ENCODE measurements at regions not wholly inside any gene's neighbourhood (a gene's known extent, or its start where the extent isn't known, plus 50 kb on each side); places are given as distances from the start of the nearest gene placed in this dataset.

DNA sequence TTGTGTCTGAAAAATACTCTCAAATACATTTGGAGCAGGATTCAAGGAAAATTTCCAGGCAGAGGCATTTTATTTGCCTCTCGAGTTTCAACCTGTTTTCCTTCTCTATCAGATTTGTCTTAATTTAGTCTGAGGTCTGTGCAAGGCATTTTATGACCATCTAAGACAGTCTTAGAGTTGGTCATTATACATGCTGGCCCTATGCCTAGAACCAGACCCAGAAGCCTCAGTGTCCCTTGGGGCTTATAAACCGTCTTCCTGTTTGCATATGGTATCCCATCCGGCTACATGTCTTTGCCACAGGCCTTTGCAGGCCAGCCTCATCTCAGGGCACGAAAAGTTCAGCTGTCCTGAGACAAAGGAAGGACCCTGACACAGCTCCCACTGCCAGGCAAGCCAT, 346.1 kb downstream of the SIPA1L2 start:
- FAIRE-seq: no peak

DNA sequence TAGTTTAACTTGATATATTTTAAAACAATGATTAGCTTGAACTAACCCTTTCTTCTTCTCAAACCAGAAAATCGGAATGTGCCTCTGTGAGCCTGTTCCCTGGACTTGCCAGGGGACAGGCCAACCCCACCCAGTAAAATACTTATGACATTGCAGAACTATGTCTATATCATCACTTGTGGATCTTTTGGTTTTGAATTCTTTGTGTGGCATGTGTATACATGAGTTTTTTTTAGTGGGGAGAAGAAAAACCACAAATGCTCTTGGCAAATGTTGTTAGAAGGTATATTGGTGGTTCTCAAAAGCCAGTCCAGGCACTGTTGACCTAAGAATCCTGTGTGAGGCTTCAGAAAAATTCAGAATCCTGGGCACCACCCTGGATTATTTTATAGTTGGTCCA, 347.4 kb downstream of the SIPA1L2 start:
- FAIRE-seq (no peak), DNase-seq (ENCODE audit: low read depth) (peak; percentile 23)
- H3K36me3 ChIP-seq (ENCODE audit: control insufficient read depth, insufficient read depth, low read length): no peaks in the 10 kb centered on the region
- H3K4me3 ChIP-seq (ENCODE audit: low read depth, low read length): no peak overlapping the region
- TF ChIP-seq, protein P1, sequence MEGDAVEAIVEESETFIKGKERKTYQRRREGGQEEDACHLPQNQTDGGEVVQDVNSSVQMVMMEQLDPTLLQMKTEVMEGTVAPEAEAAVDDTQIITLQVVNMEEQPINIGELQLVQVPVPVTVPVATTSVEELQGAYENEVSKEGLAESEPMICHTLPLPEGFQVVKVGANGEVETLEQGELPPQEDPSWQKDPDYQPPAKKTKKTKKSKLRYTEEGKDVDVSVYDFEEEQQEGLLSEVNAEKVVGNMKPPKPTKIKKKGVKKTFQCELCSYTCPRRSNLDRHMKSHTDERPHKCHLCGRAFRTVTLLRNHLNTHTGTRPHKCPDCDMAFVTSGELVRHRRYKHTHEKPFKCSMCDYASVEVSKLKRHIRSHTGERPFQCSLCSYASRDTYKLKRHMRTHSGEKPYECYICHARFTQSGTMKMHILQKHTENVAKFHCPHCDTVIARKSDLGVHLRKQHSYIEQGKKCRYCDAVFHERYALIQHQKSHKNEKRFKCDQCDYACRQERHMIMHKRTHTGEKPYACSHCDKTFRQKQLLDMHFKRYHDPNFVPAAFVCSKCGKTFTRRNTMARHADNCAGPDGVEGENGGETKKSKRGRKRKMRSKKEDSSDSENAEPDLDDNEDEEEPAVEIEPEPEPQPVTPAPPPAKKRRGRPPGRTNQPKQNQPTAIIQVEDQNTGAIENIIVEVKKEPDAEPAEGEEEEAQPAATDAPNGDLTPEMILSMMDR (IDR thresholded peaks at IDR 0.05; ENCODE audit: insufficient read depth, low read length, severe bottlenecking): no peak
- H3K27me3 ChIP-seq (ENCODE audit: control insufficient read depth, insufficient read depth, low read length): peaks cover 3% of the 10 kb centered on the region

More for the DNA sequence above, 346.1 kb downstream of the SIPA1L2 start:
- H3K36me3 ChIP-seq (ENCODE audit: control insufficient read depth, insufficient read depth, low read length): no peaks in the 10 kb centered on the region
- DNase-seq (ENCODE audit: low read depth): no peak
- H3K4me3 ChIP-seq (ENCODE audit: low read depth, low read length): no peak overlapping the region
- TF ChIP-seq, protein P1 (IDR thresholded peaks at IDR 0.05; ENCODE audit: insufficient read depth, low read length, severe bottlenecking): no peak
- H3K27me3 ChIP-seq (ENCODE audit: control insufficient read depth, insufficient read depth, low read length): peaks cover 3% of the 10 kb centered on the region

DNA sequence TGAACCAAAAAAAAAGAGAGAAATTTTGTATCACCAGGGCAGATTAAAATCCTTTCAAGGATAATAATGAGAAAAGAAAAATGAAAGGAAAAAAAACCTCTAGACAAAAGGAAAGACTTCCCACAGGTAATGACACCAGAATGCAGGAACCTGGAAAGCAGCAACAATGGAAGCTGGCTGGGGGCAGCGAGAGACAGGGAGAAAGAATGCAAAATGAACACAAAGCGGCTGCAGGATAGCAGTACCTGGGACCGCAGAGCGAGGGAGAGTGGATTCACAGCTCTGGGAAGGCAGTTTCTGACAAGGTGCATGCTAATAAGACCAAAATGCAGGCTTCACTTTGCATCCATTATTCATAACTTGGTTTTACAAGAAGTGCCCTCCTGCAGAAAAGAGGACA, 349.0 kb downstream of the SIPA1L2 start:
- no peak for FAIRE-seq
- H3K4me3 ChIP-seq (ENCODE audit: low read depth, low read length): no peak overlapping the region

DNA sequence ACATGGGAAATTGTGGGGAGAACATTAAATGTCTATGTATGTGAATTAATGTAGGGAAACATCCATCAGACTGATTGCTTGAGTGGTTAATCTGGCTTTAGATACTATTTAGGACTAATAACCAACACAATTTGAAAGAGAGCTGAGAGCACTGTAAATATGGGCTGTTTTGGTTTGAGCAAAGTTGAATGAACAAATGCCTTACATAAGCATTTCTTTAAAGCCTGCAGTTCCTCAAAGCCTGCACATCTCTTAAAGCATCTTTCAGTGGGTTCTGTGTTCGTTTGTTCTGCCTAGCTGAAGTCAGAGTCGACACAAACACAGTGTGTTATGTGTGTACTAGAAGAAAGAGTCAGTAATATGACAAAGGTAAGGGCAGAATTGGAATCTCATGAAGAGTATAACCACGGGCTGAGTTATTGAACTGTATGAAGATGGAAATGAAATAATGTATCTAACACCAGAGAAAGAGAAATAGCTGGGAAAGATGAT, 350.0 kb downstream of the SIPA1L2 start:
- Histone ChIP-seq H3K27me3 (ENCODE audit: control insufficient read depth, insufficient read depth, low read length) (peaks cover 3% of the 10 kb centered on the region), H3K36me3 (ENCODE audit: control insufficient read depth, insufficient read depth, low read length) (no peaks in the 10 kb centered on the region), H3K4me3 (ENCODE audit: low read depth, low read length) (no peak overlapping the region)
- TF ChIP-seq, protein P1 (IDR thresholded peaks at IDR 0.05; ENCODE audit: insufficient read depth, low read length, severe bottlenecking): no peak
- FAIRE-seq (no peak), DNase-seq (ENCODE audit: low read depth) (no peak)

More for the DNA sequence above, 349.0 kb downstream of the SIPA1L2 start:
- DNase-seq (ENCODE audit: low read depth): no peak
- no peaks in the 10 kb centered on the region for H3K36me3 ChIP-seq (ENCODE audit: control insufficient read depth, insufficient read depth, low read length)
- peaks cover 3% of the 10 kb centered on the region for H3K27me3 ChIP-seq (ENCODE audit: control insufficient read depth, insufficient read depth, low read length)
- TF ChIP-seq, protein P1 (IDR thresholded peaks at IDR 0.05; ENCODE audit: insufficient read depth, low read length, severe bottlenecking): no peak

DNA sequence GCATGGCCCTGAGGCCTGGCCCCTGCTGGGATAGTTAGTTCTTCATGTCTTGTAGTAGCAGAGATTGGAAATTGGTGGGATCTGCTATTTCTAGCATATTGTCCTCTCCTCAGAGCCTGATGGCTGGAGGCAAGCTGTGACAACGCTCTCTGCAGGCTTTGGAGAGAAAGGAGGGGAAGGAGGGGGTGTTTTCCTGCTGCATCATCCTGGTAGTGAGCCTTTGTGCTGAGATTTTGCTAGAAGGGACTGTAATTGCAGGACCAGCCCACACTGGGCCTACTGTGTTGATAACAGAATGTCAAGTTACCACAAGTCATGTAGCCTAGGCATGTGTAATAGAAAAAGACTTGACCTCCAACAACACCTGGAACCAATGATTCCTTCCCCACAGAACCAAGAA, 351.0 kb downstream of the SIPA1L2 start:
- DNase-seq (ENCODE audit: low read depth): peak; percentile 80
- TF ChIP-seq, protein P1 (IDR thresholded peaks at IDR 0.05; ENCODE audit: insufficient read depth, low read length, severe bottlenecking): no peak
- H3K4me3 ChIP-seq (ENCODE audit: low read depth, low read length): no peak overlapping the region
- peak; percentile 73 for FAIRE-seq
- peaks cover 3% of the 10 kb centered on the region for H3K27me3 ChIP-seq (ENCODE audit: control insufficient read depth, insufficient read depth, low read length)
- no peaks in the 10 kb centered on the region for H3K36me3 ChIP-seq (ENCODE audit: control insufficient read depth, insufficient read depth, low read length)

DNA sequence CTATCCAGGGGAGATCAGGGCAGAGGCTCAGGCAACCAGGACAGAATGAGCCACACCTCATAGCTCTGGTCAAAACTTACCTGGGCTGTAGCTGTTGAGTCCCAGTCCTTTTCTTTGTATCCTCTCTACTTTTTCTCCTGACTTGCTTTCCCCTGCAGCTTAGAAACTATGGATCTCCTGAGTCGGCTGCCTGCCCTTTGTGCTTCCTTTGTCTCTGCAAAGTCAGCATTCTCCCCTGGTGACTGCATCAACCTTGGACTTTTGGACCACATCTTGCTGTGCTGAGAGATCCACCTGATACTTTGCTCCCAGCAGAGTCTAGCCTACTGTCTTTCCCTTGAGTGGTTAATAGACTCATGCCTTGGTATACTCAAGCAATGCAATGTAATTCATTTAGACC, 353.3 kb downstream of the SIPA1L2 start:
- no peak for FAIRE-seq
- no peaks in the 10 kb centered on the region for H3K36me3 ChIP-seq (ENCODE audit: control insufficient read depth, insufficient read depth, low read length)
- no peak for DNase-seq (ENCODE audit: low read depth)
- H3K27me3 ChIP-seq (ENCODE audit: control insufficient read depth, insufficient read depth, low read length): no peaks in the 10 kb centered on the region
- TF ChIP-seq, protein P1 (IDR thresholded peaks at IDR 0.05; ENCODE audit: insufficient read depth, low read length, severe bottlenecking): no peak
- no peak overlapping the region for H3K4me3 ChIP-seq (ENCODE audit: low read depth, low read length)
